GM18870 (cell line): ENCODE measurements at regions not wholly inside any gene's neighbourhood (a gene's known extent, or its start where the extent isn't known, plus 50 kb on each side); places are given as distances from the start of the nearest gene placed in this dataset.
A peak's percentile ranks its signal among the peaks of the same experiment; 100 is the strongest.

Experiments used
- ATAC-seq: cut with Tn5 transposase; IDR thresholded peaks from one replicate; pipeline ENCODE4 v1.9.1; 2021; ENCODE audit warnings: moderate library complexity; ENCODE audit not compliant: unreplicated experiment

GRCh38 chr5:74956278-74956677 lies 90.1 kb upstream of the FAM169A start:
- ATAC-seq, result no peak

DNA sequence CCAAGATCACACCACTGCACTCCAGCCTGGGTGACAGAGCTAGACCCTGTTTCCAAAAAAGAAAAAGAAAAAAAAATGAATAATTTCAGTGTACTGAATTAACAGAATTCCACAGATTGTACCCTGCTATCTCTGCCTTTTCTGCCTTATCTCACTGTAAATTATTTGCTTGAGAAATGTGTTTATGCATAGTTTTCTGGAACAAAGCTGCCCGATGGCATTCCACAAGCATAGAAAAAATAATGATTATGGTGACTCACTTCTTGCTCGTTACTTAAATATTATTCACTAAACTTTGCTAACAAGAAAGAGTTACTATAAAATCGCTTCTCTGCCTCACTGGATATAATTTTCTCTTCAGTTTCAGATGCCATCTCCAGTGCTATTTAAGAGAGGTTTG lies 88.7 kb upstream of the FAM169A start:
- ATAC-seq, result no peak

- ATAC-seq, result peak; percentile 77
These were observed 87.9 kb upstream of the FAM169A start for GRCh38 chr5:74953937-74954720.

DNA sequence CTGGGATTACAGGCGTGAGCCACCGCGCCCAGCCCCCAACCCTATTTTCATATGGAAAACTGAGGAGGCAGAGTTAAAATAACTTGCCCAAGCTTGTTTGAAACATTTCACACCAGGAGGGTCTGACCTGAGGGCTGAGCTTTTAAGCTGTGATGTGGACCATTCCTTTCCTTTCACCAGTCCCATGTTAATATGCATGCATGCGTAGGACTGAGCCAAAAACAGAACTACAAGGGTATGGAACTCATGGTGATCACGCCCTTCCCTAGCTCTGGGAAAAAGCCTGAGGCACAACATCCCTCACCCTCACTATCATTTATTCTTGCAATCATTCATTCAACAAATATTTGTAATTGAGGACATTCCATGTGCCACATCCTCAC lies 87.4 kb upstream of the FAM169A start:
- no peak for ATAC-seq

GRCh38 chr5:74952406-74952805 lies 86.2 kb upstream of the FAM169A start:
- ATAC-seq, result no peak

DNA sequence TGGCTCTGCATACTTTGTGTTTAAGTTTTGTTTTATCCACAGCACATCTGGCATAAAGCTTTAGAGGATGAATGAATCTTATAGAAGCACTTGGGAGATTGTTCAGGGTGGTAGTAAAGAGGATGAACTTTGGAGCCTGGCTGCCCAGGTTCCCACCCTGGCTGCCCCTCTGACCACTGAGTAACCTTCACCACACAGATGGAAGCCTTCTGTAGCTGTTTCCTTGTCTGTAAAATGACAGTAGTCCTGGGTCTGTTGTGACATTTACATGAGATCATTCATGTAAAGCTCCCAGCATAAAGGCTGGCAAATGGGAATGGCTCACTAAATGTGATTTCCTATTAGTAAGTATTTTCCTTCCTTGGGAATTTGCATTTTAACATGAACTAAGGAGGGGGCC lies 85.7 kb upstream of the FAM169A start:
- ATAC-seq, result no peak

GRCh38 chr5:74950836-74951515 lies 84.8 kb upstream of the FAM169A start:
- ATAC-seq, result no peak

GRCh38 chr5:74949976-74950375 lies 83.8 kb upstream of the FAM169A start:
- ATAC-seq, result no peak

DNA sequence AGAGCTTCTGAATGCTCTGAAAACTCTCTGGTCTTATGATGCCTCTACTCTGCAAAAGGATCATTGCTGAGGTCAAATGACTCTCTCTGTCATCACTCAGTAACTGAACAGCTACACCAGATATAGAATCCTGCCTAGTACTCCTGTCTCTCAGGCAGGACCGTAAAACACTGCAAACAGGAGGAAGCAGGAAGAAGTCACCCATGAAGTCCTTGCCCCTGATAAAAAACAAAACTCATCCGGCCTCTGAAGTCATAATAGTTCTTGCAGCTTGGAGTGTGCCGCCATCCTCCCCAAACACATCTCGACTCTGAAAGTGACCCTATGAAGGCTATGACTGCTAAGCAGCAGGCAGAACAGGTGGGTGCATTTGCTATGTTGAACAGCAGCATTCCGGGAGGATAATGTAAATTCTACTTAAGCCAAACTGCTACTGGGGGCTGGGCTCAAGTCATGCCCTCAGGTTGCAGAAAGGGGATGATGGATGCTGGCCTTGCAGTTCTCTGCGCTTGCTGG lies 81.9 kb upstream of the FAM169A start:
- ATAC-seq, result no peak

GRCh38 chr5:74946471-74946870 lies 80.3 kb upstream of the FAM169A start:
- no peak for ATAC-seq

- ATAC-seq, result peak; percentile 72
These were observed 79.5 kb upstream of the FAM169A start for GRCh38 chr5:74945561-74946165.

- ATAC-seq, result no peak
These were observed 77.7 kb upstream of the FAM169A start for GRCh38 chr5:74943905-74944304.

DNA sequence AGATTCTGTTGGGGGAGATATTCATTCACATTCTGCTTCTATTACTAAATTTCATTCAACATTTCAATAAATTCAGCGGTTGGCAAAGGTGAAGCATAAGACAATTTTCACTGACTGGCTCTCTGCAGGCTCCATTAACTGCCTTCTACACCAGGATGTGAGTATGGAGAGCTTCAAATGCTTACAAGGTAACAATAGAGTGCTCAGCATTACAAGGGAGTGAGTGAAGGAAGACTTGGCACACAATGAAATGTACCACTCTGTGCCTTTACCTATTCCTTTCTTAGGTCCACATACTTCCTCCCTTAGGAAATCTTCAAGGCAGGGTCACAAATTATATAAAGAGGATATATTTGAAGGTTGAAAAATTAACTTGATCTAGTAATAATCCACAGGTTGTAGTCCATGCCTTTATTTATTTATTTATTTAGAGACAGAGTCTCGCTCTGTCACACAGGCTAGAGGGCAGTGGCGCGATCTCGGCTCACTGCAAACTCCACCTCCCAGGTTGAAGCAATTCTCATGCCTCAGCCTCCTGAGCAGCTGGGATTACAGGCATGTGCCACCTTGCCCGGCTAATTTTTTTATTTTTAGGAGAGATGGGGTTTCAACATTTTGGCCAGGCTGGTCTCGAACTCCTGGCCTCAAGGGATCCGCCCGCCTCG lies 76.6 kb upstream of the FAM169A start:
- ATAC-seq, result no peak

GRCh38 chr5:74940782-74941353 lies 74.7 kb upstream of the FAM169A start:
- no peak for ATAC-seq

GRCh38 chr5:74938250-74938933 lies 72.2 kb upstream of the FAM169A start:
- ATAC-seq, result no peak

DNA sequence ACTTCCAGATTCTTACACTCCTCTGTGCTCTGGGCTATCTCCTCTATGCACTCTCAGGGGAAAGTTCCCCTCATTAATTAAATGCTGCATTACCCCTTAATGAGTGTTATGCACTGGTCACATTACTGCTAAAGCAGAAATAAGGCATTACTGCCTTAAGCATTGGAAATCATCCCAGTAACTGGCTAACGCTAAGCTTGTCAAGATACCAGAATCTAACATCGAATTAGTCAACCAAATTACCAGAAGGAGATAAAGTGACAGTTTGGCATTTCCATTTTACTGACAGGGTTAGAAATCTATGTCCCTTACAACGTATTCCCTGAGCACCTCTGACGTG lies 69.5 kb upstream of the FAM169A start:
- no peak for ATAC-seq

- ATAC-seq, result no peak
These were observed 69.0 kb upstream of the FAM169A start for GRCh38 chr5:74934949-74935751.

DNA sequence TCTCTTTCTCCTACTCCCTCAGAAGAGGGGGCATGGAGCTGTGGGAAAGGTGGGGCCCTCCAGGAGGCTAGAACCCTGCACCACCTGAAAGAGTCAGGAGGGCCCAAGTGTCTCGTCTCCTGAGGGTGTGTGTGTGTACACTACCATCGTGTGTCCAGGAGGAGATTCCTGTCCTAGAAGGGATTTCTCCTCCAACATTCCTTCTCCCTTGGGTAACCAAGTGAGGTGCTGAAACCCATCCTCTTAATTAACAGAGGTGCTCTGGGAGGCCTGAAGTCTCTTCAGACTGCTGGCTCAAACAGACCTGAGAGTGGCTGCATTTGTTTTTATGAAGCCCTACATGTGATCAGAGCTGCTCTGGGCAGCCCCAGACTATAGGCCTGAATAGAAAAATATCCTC lies 61.1 kb upstream of the FAM169A start:
- no peak for ATAC-seq

DNA sequence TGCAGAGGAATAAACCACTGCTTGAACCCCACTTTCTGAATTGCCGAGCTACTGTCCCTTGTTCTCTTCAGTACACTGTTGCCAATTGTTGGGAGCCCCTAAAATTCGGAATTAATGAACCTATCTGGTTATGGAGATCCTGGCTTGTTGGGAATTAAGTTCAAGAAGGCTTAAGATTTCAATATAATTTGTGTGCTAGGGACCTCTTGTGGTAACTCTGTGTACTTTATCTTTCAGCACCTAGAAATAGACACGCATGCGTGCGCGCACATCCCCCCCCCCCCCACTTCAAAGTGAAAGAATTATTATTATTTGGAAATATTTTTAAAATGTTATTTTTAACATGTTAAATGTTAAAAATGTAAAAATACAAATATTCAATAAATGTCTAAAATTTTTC lies 53.3 kb upstream of the FAM169A start:
- no peak for ATAC-seq

- ATAC-seq, result no peak
These were observed 52.9 kb upstream of the FAM169A start for GRCh38 chr5:74919041-74919440.
